A549 (cell line): ENCODE measurements at regions not wholly inside any gene's neighbourhood (a gene's known extent, or its start where the extent isn't known, plus 50 kb on each side); places are given as distances from the start of the nearest gene placed in this dataset.

Experiments used
- ATAC-seq, 2 experiments: fragments of 200-7000 bp in 1 of 2; fragments of >200 bp in 1 of 2; cut with Nextera tagmentation in 1 of 2; cut with Tn5 transposase in 1 of 2; 3 replicates each; pipeline versions ENCODE4 v1.8.0 to v1.9.1; 2018 to 2020; ENCODE audit warnings: mild to moderate bottlenecking in 1 of 2, moderate library complexity in 1 of 2
- CTCF ChIA-PET: fragments of 300-600 bp; sonication (Branson Sonifier 250); formaldehyde crosslinking; extraction: SDS; loops from one replicate; lab custom pipeline; 2021; ENCODE audit warnings: antibody characterized with exemption, inconsistent platforms; lab: Yijun Ruan, JAX
- POLR2A ChIA-PET: fragments of 350-600 bp; formaldehyde crosslinking; extraction: SDS; loops from one replicate; lab custom pipeline; 2021; ENCODE audit warnings: antibody characterized with exemption, inconsistent platforms; lab: Yijun Ruan, JAX
- DNase-seq, 2 experiments: peaks; one replicate each; pipeline versions ENCODE4 v3.0.0 to v3.0.0-alpha.2; 2011 to 2016; ENCODE audit warnings: low read depth in 1 of 2, low spot score in 1 of 2
- FAIRE-seq: peaks from 2 replicates; lab custom pipeline; 2011; peaks lifted over from hg19 to GRCh38; lab: Jason Lieb, UNC
- H3K27ac ChIP-seq, 2 experiments: fragments of >200 bp; sonication (Bioruptor Twin); formaldehyde crosslinking; 3 replicates each; pipeline ENCODE4 v1.5.1; 2016 to 2017
- H3K4me1 ChIP-seq: fragments of >200 bp; sonication (Bioruptor Twin); formaldehyde crosslinking; 3 replicates; pipeline ENCODE4 v1.6.1; 2016
- H3K4me2 ChIP-seq: fragments of >200 bp; sonication (Bioruptor Twin); formaldehyde crosslinking; 3 replicates; pipeline ENCODE4 v1.6.1; 2016
- H3K4me3 ChIP-seq: fragments of >200 bp; sonication (Bioruptor Twin); formaldehyde crosslinking; 3 replicates; pipeline ENCODE4 v1.5.1; 2016
- H3K9me3 ChIP-seq: fragments of >200 bp; sonication (Bioruptor Twin); formaldehyde crosslinking; 3 replicates; pipeline ENCODE4 v1.6.1; 2016
- BHLHE40 ChIP-seq: IDR thresholded peaks from 2 replicates; pipeline ENCODE4 v1.6.1; 2012; ENCODE audit warnings: low read depth, low read length, inconsistent platforms
- CBX8 ChIP-seq: fragments of 200-600 bp; sonication (generic); IDR thresholded peaks from 2 replicates; pipeline ENCODE4 v1.6.1; 2016
- CHD2 ChIP-seq: fragments of 150-350 bp; IDR thresholded peaks from 2 replicates; pipeline ENCODE4 v1.6.1; 2014; ENCODE audit warnings: low read length; ENCODE audit not compliant: partially characterized antibody
- CHD4 ChIP-seq: fragments of 200-600 bp; sonication (generic); IDR thresholded peaks from 2 replicates; pipeline ENCODE4 v1.6.1; 2016; ENCODE audit warnings: antibody characterized with exemption, mild to moderate bottlenecking, borderline replicate concordance
- EHF ChIP-seq: fragments of 250-450 bp; sonication (Bioruptor Pico); IDR thresholded peaks from 2 replicates; pipeline ENCODE4 v1.5.0; 2020; ENCODE audit warnings: mild to moderate bottlenecking
- EHMT2 ChIP-seq: fragments of 200-600 bp; sonication (generic); IDR thresholded peaks from 2 replicates; pipeline ENCODE4 v1.6.1; 2016; ENCODE audit warnings: antibody characterized with exemption, low read depth, mild to moderate bottlenecking, moderate library complexity
- EP300 ChIP-seq, 2 experiments: fragments of >200 bp; sonication (Bioruptor Twin); formaldehyde crosslinking; IDR thresholded peaks; 2 replicates in 1 of 2; 3 replicates in 1 of 2; pipeline ENCODE4 v1.6.1; 2016 to 2017
- FOSL2 ChIP-seq, 2 experiments: fragments of 450-650 bp in 1 of 2; fragments of >200 bp in 1 of 2; sonication (Bioruptor Twin) in 1 of 2; formaldehyde crosslinking; IDR thresholded peaks; 2 replicates each; pipeline versions ENCODE4 v1.5.0 to v1.6.1; 2016 to 2020; ENCODE audit warnings: mild to moderate bottlenecking in 1 of 2, moderate library complexity in 1 of 2
- FOXS1 ChIP-seq: fragments of 250-450 bp; sonication (Bioruptor Pico); IDR thresholded peaks from 2 replicates; pipeline ENCODE4 v1.5.0; 2020; ENCODE audit warnings: mild to moderate bottlenecking, moderate library complexity
- GATA3 ChIP-seq: IDR thresholded peaks from 2 replicates; pipeline ENCODE4 v1.6.1; 2012; ENCODE audit warnings: borderline replicate concordance
- HOXA7 ChIP-seq: fragments of 250-450 bp; sonication (Bioruptor Pico); IDR thresholded peaks from 2 replicates; pipeline ENCODE4 v1.5.0; 2020; ENCODE audit warnings: mild to moderate bottlenecking, moderate library complexity
- HOXB13 ChIP-seq: fragments of 250-450 bp; sonication (Bioruptor Pico); IDR thresholded peaks from 2 replicates; pipeline ENCODE4 v1.5.0; 2020; ENCODE audit warnings: low read depth, mild to moderate bottlenecking, moderate library complexity
- JUN ChIP-seq, 2 experiments: fragments of >200 bp; sonication (Bioruptor Twin); formaldehyde crosslinking; IDR thresholded peaks; 2 replicates in 1 of 2; 3 replicates in 1 of 2; pipeline ENCODE4 v1.6.1; 2016 to 2017
- MAX ChIP-seq: IDR thresholded peaks from 2 replicates; pipeline ENCODE4 v1.6.1; 2012
- MYC ChIP-seq: IDR thresholded peaks from 2 replicates; pipeline ENCODE4 v1.6.1; 2012; ENCODE audit warnings: mild to moderate bottlenecking, inconsistent platforms, low read length, improper control_type of control experiment, borderline replicate concordance
- NPAS2 ChIP-seq: fragments of 250-450 bp; sonication (Bioruptor Pico); IDR thresholded peaks from 2 replicates; pipeline ENCODE4 v1.8.0; 2022; ENCODE audit warnings: mild to moderate bottlenecking, moderate library complexity, borderline replicate concordance
- NR3C1 ChIP-seq: fragments of >200 bp; sonication (Bioruptor Twin); formaldehyde crosslinking; IDR thresholded peaks from 3 replicates; pipeline ENCODE4 v1.6.1; 2017
- PBX3 ChIP-seq: IDR thresholded peaks from 2 replicates; pipeline ENCODE4 v1.6.1; 2012
- PHF8 ChIP-seq: fragments of 200-600 bp; sonication (generic); IDR thresholded peaks from 2 replicates; pipeline ENCODE4 v1.6.1; 2016; ENCODE audit warnings: low read depth, mild to moderate bottlenecking, antibody characterized with exemption, moderate library complexity, borderline replicate concordance
- POLR2AphosphoS2 ChIP-seq: conservative IDR thresholded peaks from 2 replicates; pipeline ENCODE4 v1.6.1; 2012; ENCODE audit warnings: low read length, improper control_type of control experiment, inconsistent platforms
- RAD21 ChIP-seq, 2 experiments: fragments of >200 bp in 1 of 2; sonication (Bioruptor Twin) in 1 of 2; formaldehyde crosslinking in 1 of 2; IDR thresholded peaks in 1 of 2; conservative IDR thresholded peaks in 1 of 2; 2 replicates in 1 of 2; 3 replicates in 1 of 2; pipeline ENCODE4 v1.6.1; 2012 to 2018; ENCODE audit warnings: inconsistent platforms in 1 of 2
- RARB ChIP-seq: fragments of 250-450 bp; sonication (Bioruptor Pico); IDR thresholded peaks from 2 replicates; pipeline ENCODE4 v1.8.0; 2021; ENCODE audit warnings: mild to moderate bottlenecking, moderate library complexity
- RCOR1 ChIP-seq: fragments of 150-350 bp; IDR thresholded peaks from 2 replicates; pipeline ENCODE4 v1.6.1; 2014; ENCODE audit warnings: antibody characterized with exemption, low read length, low read depth
- REST ChIP-seq: fragments of 200-600 bp; sonication (generic); IDR thresholded peaks from 2 replicates; pipeline ENCODE4 v1.6.1; 2016; ENCODE audit warnings: antibody characterized with exemption, mild to moderate bottlenecking, moderate library complexity
- RNF2 ChIP-seq: fragments of 200-600 bp; sonication (generic); IDR thresholded peaks from 2 replicates; pipeline ENCODE4 v1.6.1; 2016; ENCODE audit warnings: low read depth, mild to moderate bottlenecking, antibody characterized with exemption, moderate library complexity, borderline replicate concordance
- SREBF2 ChIP-seq: fragments of 450-650 bp; IDR thresholded peaks from 2 replicates; pipeline ENCODE4 v1.6.1; 2014; ENCODE audit warnings: mild to moderate bottlenecking, moderate library complexity
- ZFP36 ChIP-seq: fragments of 450-650 bp; IDR thresholded peaks from 2 replicates; pipeline ENCODE4 v1.6.1; 2014; ENCODE audit warnings: borderline replicate concordance; ENCODE audit not compliant: partially characterized antibody
- WGBS: methylation state at CpG from one replicate; pipeline ENCODE4 v1.1.6; 2017; ENCODE audit errors: missing lambda C conversion rate; 5-methylcytosine and 5-hydroxymethylcytosine counted together

GRCh38 chr11:34791780-34792542 lies 124.2 kb downstream of the APIP start:
- FAIRE-seq = no peak
- H3K4me1 ChIP-seq = peaks cover 12% of the 10 kb centered on the region; the same call in 2 of the 3 replicates
- H3K4me3 ChIP-seq = no peak overlapping the region
- ChIA-PET POLR2A (no interaction called here), CTCF (interaction anchor here (0.6 to 3.3 kb wide), 6 partner anchors 9 to 206 kb away, joined by 3 to 11 read pairs (median 4); no protein-coding TSS in a partner anchor)
- 70% methylated on average over 5 of the region's 5 CpGs for WGBS
- H3K9me3 ChIP-seq = no peaks in the 10 kb centered on the region
- H3K4me2 ChIP-seq = no peak overlapping the region
- no peak for DNase-seq
- peak overlapping the region in 1 of 2 experiments; percentile 50; a peak in 3 of 6 replicates for H3K27ac ChIP-seq
- TF ChIP-seq RCOR1 (no peak), NR3C1 (no peak), ZFP36 (no peak), CHD4 (no peak), SREBF2 (no peak), JUN (IDR thresholded peaks at IDR 0.05) (no peak), MAX (no peak), FOXS1 (no peak), POLR2AphosphoS2 (no peak), CHD2 (no peak), HOXB13 (CRISPR knock-in tag) (no peak), HOXA7 (CRISPR knock-in tag) (no peak), BHLHE40 (no peak), GATA3 (no peak), RARB (CRISPR knock-in tag) (no peak), PHF8 (no peak), EP300 (IDR thresholded peaks at IDR 0.05) (no peak)
- no peak for ATAC-seq

GRCh38 chr11:34790620-34791019 lies 125.6 kb downstream of the APIP start:
- FAIRE-seq (no peak), ATAC-seq (0 out of 6 replicates have a peak, but pooled peaks of 1 of the 2 experiments have one; percentile 27), DNase-seq (no peak)
- peaks cover 12% of the 10 kb centered on the region; the same call in 2 of the 3 replicates for H3K4me1 ChIP-seq
- H3K9me3 ChIP-seq = no peaks in the 10 kb centered on the region
- ChIA-PET POLR2A (no interaction called here), CTCF (interaction anchor here (1.0 to 3.3 kb wide), 5 partner anchors 16 to 204 kb away, joined by 3 to 11 read pairs (median 3); no protein-coding TSS in a partner anchor)
- no peak overlapping the region for H3K4me3 ChIP-seq
- WGBS = 80% methylated on average over 3 of the region's 3 CpGs
- no peak for TF ChIP-seq RAD21 (conservative IDR thresholded peaks at IDR 0.05 in 1 of 2, IDR thresholded peaks at IDR 0.05 in 1 of 2)
- TF ChIP-seq CBX8 = no peak
- no peak for TF ChIP-seq PBX3
- no peak for TF ChIP-seq FOSL2 (IDR thresholded peaks at IDR 0.05)
- no peak for TF ChIP-seq FOSL2 (CRISPR knock-in tag; IDR thresholded peaks at IDR 0.05)
- no peak for TF ChIP-seq EHMT2
- no peak for TF ChIP-seq RNF2
- no peak for TF ChIP-seq REST
- TF ChIP-seq NPAS2 = no peak
- no peak for TF ChIP-seq EHF (CRISPR knock-in tag)
- no peak for TF ChIP-seq MYC
- no peak overlapping the region for H3K4me2 ChIP-seq
- no peak overlapping the region for H3K27ac ChIP-seq
